ENCODE measurements at regions not wholly inside any gene's neighbourhood (a gene's known extent, or its start where the extent isn't known, plus 50 kb on each side); places are given as distances from the start of the nearest gene placed in this dataset.

DNA sequence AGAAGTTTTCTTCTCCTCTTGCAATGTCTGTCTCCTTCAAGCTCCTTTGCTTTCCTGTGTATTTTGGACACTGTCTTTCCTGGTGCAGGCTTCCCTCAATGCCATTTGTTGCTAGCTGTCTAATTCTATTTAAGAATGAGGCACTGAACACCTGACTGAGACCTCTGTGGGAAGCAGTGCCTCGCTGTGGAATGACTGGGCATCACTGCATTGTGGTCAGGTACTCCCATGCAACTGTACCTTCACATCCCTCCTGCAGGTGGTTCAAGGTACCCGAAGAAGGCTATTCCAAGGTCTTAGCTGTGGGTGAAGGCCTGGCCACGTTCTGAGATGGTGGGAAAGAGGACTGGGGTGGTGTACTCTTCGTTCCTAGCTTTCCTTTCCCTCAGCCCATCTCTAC is 152.8 kb upstream of the CTAGE1 start:
- no peaks in the 10 kb centered on the region for H3K9me3 ChIP-seq
- H3K27ac ChIP-seq: no peak overlapping the region
- intact Hi-C loops (cut with DNase I): no loop called here
- 84% methylated on average over 4 of the region's 4 CpGs for WGBS
- no peaks in the 10 kb centered on the region for H3K36me3 ChIP-seq
- no peaks in the 10 kb centered on the region for H3K4me1 ChIP-seq (replicated peaks)
- DNase-seq (ENCODE audit: low spot score): no peak
- no peak overlapping the region for H3K4me3 ChIP-seq
- TF ChIP-seq, protein P1, sequence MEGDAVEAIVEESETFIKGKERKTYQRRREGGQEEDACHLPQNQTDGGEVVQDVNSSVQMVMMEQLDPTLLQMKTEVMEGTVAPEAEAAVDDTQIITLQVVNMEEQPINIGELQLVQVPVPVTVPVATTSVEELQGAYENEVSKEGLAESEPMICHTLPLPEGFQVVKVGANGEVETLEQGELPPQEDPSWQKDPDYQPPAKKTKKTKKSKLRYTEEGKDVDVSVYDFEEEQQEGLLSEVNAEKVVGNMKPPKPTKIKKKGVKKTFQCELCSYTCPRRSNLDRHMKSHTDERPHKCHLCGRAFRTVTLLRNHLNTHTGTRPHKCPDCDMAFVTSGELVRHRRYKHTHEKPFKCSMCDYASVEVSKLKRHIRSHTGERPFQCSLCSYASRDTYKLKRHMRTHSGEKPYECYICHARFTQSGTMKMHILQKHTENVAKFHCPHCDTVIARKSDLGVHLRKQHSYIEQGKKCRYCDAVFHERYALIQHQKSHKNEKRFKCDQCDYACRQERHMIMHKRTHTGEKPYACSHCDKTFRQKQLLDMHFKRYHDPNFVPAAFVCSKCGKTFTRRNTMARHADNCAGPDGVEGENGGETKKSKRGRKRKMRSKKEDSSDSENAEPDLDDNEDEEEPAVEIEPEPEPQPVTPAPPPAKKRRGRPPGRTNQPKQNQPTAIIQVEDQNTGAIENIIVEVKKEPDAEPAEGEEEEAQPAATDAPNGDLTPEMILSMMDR (IDR thresholded peaks at IDR 0.05): no peak
- TF ChIP-seq POLR2A (IDR thresholded peaks at IDR 0.05) (no peak), POLR2AphosphoS5 (IDR thresholded peaks at IDR 0.05) (no peak)
- H3K27me3 ChIP-seq (replicated peaks; ENCODE audit: insufficient read depth): no peaks in the 10 kb centered on the region

DNA sequence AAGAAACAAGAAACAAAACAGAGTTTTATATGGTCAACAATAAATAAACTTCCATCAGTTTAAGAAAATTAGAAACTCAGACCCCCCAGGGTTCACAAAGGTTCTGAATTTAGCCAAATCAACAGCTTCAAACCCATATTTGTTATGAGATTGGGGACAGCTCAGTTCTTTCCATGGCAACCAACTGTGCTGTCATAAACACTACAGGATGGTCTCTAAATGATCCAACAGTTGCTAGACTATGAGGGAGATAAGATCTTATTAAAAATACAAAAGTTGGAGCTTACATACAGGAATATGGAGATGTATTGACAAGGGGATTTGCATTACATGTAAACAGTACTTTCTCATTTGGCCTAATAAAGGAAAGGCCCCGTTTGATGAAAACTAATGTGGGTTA is 154.6 kb upstream of the CTAGE1 start:
- intact Hi-C loops (cut with DNase I): no loop called here
- TF ChIP-seq POLR2AphosphoS5 (IDR thresholded peaks at IDR 0.05): no peak
- TF ChIP-seq, protein P1 (IDR thresholded peaks at IDR 0.05): no peak
- TF ChIP-seq POLR2A (IDR thresholded peaks at IDR 0.05): no peak

GRCh38 chr18:22579271-22579670 is 161.6 kb upstream of the CTAGE1 start:
- no peak for DNase-seq (ENCODE audit: low spot score)
- WGBS: 82% methylated on average over 5 of the region's 5 CpGs
- no peak for TF ChIP-seq POLR2AphosphoS5 (IDR thresholded peaks at IDR 0.05)
- intact Hi-C loops (cut with DNase I): no loop called here
- Histone ChIP-seq H3K4me1 (replicated peaks) (no peaks in the 10 kb centered on the region), H3K27ac (no peak overlapping the region), H3K36me3 (no peaks in the 10 kb centered on the region), H3K4me3 (no peak overlapping the region), H3K27me3 (replicated peaks; ENCODE audit: insufficient read depth) (no peaks in the 10 kb centered on the region), H3K9me3 (no peaks in the 10 kb centered on the region)

More for the DNA sequence above, 154.6 kb upstream of the CTAGE1 start:
- H3K27me3 ChIP-seq (replicated peaks; ENCODE audit: insufficient read depth): no peaks in the 10 kb centered on the region
- no peaks in the 10 kb centered on the region for H3K4me1 ChIP-seq (replicated peaks)
- H3K27ac ChIP-seq: no peak overlapping the region
- WGBS: 53% methylated on average over 1 of the region's 1 CpG
- H3K9me3 ChIP-seq: no peaks in the 10 kb centered on the region
- no peak for DNase-seq (ENCODE audit: low spot score)
- H3K36me3 ChIP-seq: no peaks in the 10 kb centered on the region
- no peak overlapping the region for H3K4me3 ChIP-seq

DNA sequence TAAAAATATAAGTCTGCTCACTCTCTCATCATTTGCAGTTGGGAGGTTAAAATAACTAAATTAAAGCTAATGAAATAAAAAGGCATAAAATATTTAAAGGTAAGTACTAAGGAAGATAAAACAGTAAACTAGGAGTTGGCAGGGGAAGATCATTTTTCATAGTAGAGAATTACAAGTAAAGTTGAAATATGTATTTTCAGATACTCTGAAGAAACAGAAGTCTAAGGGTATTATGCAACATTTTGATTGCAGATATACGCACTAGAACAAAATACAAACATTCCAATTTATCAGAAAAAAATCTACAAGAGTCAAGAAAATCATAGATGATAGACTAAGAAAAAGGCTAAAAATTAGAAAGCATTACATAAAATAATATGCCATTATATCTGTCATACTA is 167.6 kb upstream of the CTAGE1 start:
- WGBS: 63% methylated on average over 1 of the region's 1 CpG
- H3K36me3 ChIP-seq: no peaks in the 10 kb centered on the region
- no peaks in the 10 kb centered on the region for H3K27me3 ChIP-seq (replicated peaks; ENCODE audit: insufficient read depth)
- no peak overlapping the region for H3K27ac ChIP-seq
- no peak overlapping the region for H3K4me3 ChIP-seq
- no peak for DNase-seq (ENCODE audit: low spot score)
- no peaks in the 10 kb centered on the region for H3K4me1 ChIP-seq (replicated peaks)
- H3K9me3 ChIP-seq: no peaks in the 10 kb centered on the region
- intact Hi-C loops (cut with DNase I): no loop called here
- TF ChIP-seq, protein P1 (IDR thresholded peaks at IDR 0.05): no peak
- TF ChIP-seq POLR2AphosphoS5 (IDR thresholded peaks at IDR 0.05) (no peak), POLR2A (IDR thresholded peaks at IDR 0.05) (no peak)

- DNase-seq (ENCODE audit: low spot score): no peak
- no peak for TF ChIP-seq POLR2A (IDR thresholded peaks at IDR 0.05)
- TF ChIP-seq, protein P1 (IDR thresholded peaks at IDR 0.05): no peak
- no peak for TF ChIP-seq POLR2AphosphoS5 (IDR thresholded peaks at IDR 0.05)
- no peaks in the 10 kb centered on the region for H3K4me1 ChIP-seq (replicated peaks)
- WGBS: 85% methylated on average over 2 of the region's 2 CpGs
- no peaks in the 10 kb centered on the region for H3K9me3 ChIP-seq
- H3K27me3 ChIP-seq (replicated peaks; ENCODE audit: insufficient read depth): no peaks in the 10 kb centered on the region
- H3K36me3 ChIP-seq: no peaks in the 10 kb centered on the region
- intact Hi-C loops (cut with DNase I): no loop called here
- no peak overlapping the region for H3K4me3 ChIP-seq
- H3K27ac ChIP-seq: no peak overlapping the region
These were observed 168.1 kb upstream of the CTAGE1 start for GRCh38 chr18:22585821-22586220.

All from prostate gland (tissue), 2 donors.